ENCODE measurements at regions not wholly inside any gene's neighbourhood (a gene's known extent, or its start where the extent isn't known, plus 50 kb on each side); places are given as distances from the start of the nearest gene placed in this dataset.

GRCh38 chr2:49687918-49688317 lies 533.6 kb upstream of the FSHR start:
- no peak overlapping the region for H3K4me3 ChIP-seq (replicated peaks in 1 of 3; ENCODE audit: low read depth in 2 of 3, low read length in 3 of 3)
- H3K4me2 ChIP-seq (replicated peaks; ENCODE audit: extremely low read depth, low read length, poor library complexity, severe bottlenecking), result no peak overlapping the region
- TF ChIP-seq CTCF (IDR thresholded peaks at IDR 0.05), result no peak
- no peaks in the 10 kb centered on the region for H3K79me2 ChIP-seq (ENCODE audit: insufficient read depth, low read length)
- H2AFZ ChIP-seq (ENCODE audit: insufficient read depth, low read depth, low read length, poor library complexity, severe bottlenecking), result no peak overlapping the region
- Mint-ChIP-seq H3K4me3 (no peak overlapping the region), H3K27me3 (ENCODE audit: low read depth in 3 of 3) (no peaks in the 10 kb centered on the region), H3K4me1 (no peaks in the 10 kb centered on the region), H3K27ac (no peak overlapping the region), H3K36me3 (no peaks in the 10 kb centered on the region), H3K9me3 (no peaks in the 10 kb centered on the region)
- no CpG with 5 or more reads among the region's 1 CpG for WGBS (ENCODE audit: insufficient coverage)
- H3K4me1 ChIP-seq (ENCODE audit: control insufficient read depth in 1 of 2, insufficient read depth in 2 of 2, low read length in 2 of 2), result no peaks in the 10 kb centered on the region
- H3K36me3 ChIP-seq (replicated peaks in 1 of 2; ENCODE audit: control insufficient read depth in 1 of 2, insufficient read depth in 2 of 2, low read length in 2 of 2), result no peaks in the 10 kb centered on the region
- no peak overlapping the region for H3K27ac ChIP-seq (ENCODE audit: low read depth in 1 of 2, low read length in 2 of 2)
- no peak overlapping the region for H3K9ac ChIP-seq (ENCODE audit: insufficient read depth, low read length, poor library complexity, severe bottlenecking)
- H3K9me3 ChIP-seq (replicated peaks in 1 of 2; ENCODE audit: control insufficient read depth in 1 of 2, insufficient read depth in 1 of 2, low read length in 2 of 2), result no peaks in the 10 kb centered on the region
- H4K20me1 ChIP-seq (ENCODE audit: insufficient read depth, low read length), result no peaks in the 10 kb centered on the region
- DNase-seq, result no peak
- intact Hi-C loops (cut with micrococcal nuclease), result no loop called here
- H3K27me3 ChIP-seq (ENCODE audit: control insufficient read depth in 2 of 2, insufficient read depth in 2 of 2, low read length in 2 of 2), result no peaks in the 10 kb centered on the region

DNA sequence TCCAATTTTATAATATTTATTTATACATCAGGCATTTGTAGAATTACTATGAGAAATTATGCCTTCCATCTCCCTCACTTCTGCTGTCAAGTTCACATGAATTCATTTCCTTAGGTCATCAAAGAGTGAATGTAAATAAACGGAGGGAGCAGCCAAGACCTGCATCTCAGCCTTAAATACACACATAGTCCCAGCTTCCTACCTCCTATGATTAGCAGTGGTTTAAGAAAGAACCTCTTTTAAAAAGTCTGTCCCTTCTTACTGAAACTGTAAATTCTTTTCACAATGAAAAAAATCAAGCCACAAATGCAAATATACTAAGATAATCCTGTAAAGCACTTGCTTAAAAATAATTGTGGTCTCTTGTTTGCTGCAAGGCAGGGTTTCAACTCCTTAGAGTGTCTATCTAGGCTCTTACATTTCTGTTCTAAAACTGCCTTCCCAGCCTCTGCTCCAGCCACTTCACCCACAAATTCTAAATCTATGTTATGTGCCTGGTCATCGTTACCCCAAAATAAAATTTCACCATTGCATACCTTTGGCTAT lies 532.7 kb upstream of the FSHR start:
- H4K20me1 ChIP-seq (ENCODE audit: insufficient read depth, low read length), result no peaks in the 10 kb centered on the region
- no peak overlapping the region for H3K4me3 Mint-ChIP-seq
- no peaks in the 10 kb centered on the region for H3K36me3 ChIP-seq (replicated peaks in 1 of 2; ENCODE audit: control insufficient read depth in 1 of 2, insufficient read depth in 2 of 2, low read length in 2 of 2)
- intact Hi-C loops (cut with micrococcal nuclease), result no loop called here
- H3K27ac Mint-ChIP-seq, result no peak overlapping the region
- H3K79me2 ChIP-seq (ENCODE audit: insufficient read depth, low read length), result no peaks in the 10 kb centered on the region
- no peaks in the 10 kb centered on the region for H3K9me3 ChIP-seq (replicated peaks in 1 of 2; ENCODE audit: control insufficient read depth in 1 of 2, insufficient read depth in 1 of 2, low read length in 2 of 2)
- H3K4me2 ChIP-seq (replicated peaks; ENCODE audit: extremely low read depth, low read length, poor library complexity, severe bottlenecking), result no peak overlapping the region
- no peaks in the 10 kb centered on the region for H3K9me3 Mint-ChIP-seq
- H3K9ac ChIP-seq (ENCODE audit: insufficient read depth, low read length, poor library complexity, severe bottlenecking), result no peak overlapping the region
- no peak overlapping the region for H2AFZ ChIP-seq (ENCODE audit: insufficient read depth, low read depth, low read length, poor library complexity, severe bottlenecking)
- no peak overlapping the region for H3K4me3 ChIP-seq (replicated peaks in 1 of 3; ENCODE audit: low read depth in 2 of 3, low read length in 3 of 3)
- no peaks in the 10 kb centered on the region for H3K4me1 Mint-ChIP-seq
- H3K27me3 Mint-ChIP-seq (ENCODE audit: low read depth in 3 of 3), result no peaks in the 10 kb centered on the region
- WGBS (ENCODE audit: insufficient coverage), result 100% methylated on average over 1 of the region's 2 CpGs
- no peaks in the 10 kb centered on the region for H3K36me3 Mint-ChIP-seq
- no peak for DNase-seq
- H3K27ac ChIP-seq (ENCODE audit: low read depth in 1 of 2, low read length in 2 of 2), result no peak overlapping the region
- H3K27me3 ChIP-seq (ENCODE audit: control insufficient read depth in 2 of 2, insufficient read depth in 2 of 2, low read length in 2 of 2), result no peaks in the 10 kb centered on the region
- no peak for TF ChIP-seq CTCF (IDR thresholded peaks at IDR 0.05)
- H3K4me1 ChIP-seq (ENCODE audit: control insufficient read depth in 1 of 2, insufficient read depth in 2 of 2, low read length in 2 of 2), result no peaks in the 10 kb centered on the region

Data from CD14-positive monocyte (primary cell).